Large intestine (tissue), 3 donors: ENCODE measurements at regions not wholly inside any gene's neighbourhood (a gene's known extent, or its start where the extent isn't known, plus 50 kb on each side); places are given as distances from the start of the nearest gene placed in this dataset.

Experiments
- DNase-seq, 2 donors: peaks; one replicate each; pipeline versions ENCODE4 v3.0.0 to v3.0.0-alpha.2; 2013
- H3K27ac ChIP-seq: one replicate; pipeline ENCODE4 v1.5.1; 2013; ENCODE audit warnings: low read length
- H3K27me3 ChIP-seq: 2 replicates; pipeline ENCODE4 v1.6.1; 2013; ENCODE audit warnings: low read length; ENCODE audit not compliant: control insufficient read depth, insufficient read depth
- H3K36me3 ChIP-seq: 2 replicates; pipeline ENCODE4 v1.6.1; 2013; ENCODE audit warnings: low read length; ENCODE audit not compliant: control insufficient read depth, insufficient read depth
- H3K4me1 ChIP-seq: one replicate; pipeline ENCODE4 v1.6.1; 2013; ENCODE audit warnings: low read length; ENCODE audit not compliant: control insufficient read depth, insufficient read depth
- H3K4me3 ChIP-seq: one replicate; pipeline ENCODE4 v1.5.1; 2013; ENCODE audit warnings: low read length
- H3K9me3 ChIP-seq: one replicate; pipeline ENCODE4 v1.6.1; 2013; ENCODE audit warnings: mild to moderate bottlenecking, low read depth, low read length, moderate library complexity; ENCODE audit not compliant: control insufficient read depth
- WGBS: methylation state at CpG from one replicate; pipeline ENCODE4 v1.1.5; 2013; ENCODE audit warnings: low lambda C conversion rate; ENCODE audit not compliant: insufficient coverage; 5-methylcytosine and 5-hydroxymethylcytosine counted together

DNA sequence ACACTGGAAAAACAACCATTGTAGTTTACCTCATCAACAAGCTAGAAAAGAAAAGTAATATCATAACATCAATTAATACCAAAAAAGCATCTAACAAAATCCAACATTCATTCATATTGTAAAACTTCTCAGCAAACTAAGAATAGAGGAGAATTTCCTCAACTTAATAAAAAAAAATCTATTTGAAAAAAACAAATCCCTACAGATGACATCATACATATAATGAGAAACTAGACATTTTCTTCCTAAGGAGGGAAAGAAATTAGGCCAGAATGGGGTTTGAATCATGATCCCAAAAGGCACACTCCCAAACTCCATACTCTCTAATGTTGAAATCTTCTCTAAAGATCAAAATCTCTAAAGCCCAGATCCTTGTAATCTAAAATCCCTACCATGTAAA, 460.0 kb downstream of the IRS1 start:
- H3K4me1 ChIP-seq, result no peaks in the 10 kb centered on the region
- H3K9me3 ChIP-seq, result no peaks in the 10 kb centered on the region
- no peak for DNase-seq
- H3K27me3 ChIP-seq, result no peaks in the 10 kb centered on the region
- H3K4me3 ChIP-seq, result no peak overlapping the region
- no peak overlapping the region for H3K27ac ChIP-seq
- H3K36me3 ChIP-seq, result no peaks in the 10 kb centered on the region

DNA sequence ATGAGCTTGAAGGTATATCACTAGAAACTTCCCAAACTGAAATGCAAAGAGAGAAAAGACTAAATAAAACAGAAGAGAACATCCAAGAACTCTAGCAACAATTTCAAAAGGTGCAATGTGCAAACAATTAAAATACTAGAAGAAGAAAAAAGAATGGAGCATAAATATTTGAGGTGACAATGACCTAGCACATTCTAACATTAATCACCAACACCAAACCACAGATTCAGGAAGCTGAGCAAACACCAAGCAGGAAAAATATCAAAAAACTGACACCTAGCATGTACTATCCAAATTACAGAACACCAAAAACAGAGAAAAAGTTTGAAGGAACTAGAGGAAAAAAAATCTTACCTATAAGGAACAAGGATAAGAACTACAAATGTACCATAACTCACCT, 460.8 kb downstream of the IRS1 start:
- Histone ChIP-seq H3K4me1 (no peaks in the 10 kb centered on the region), H3K4me3 (no peak overlapping the region), H3K27me3 (no peaks in the 10 kb centered on the region), H3K36me3 (no peaks in the 10 kb centered on the region), H3K9me3 (no peaks in the 10 kb centered on the region), H3K27ac (no peak overlapping the region)
- no peak for DNase-seq

DNA sequence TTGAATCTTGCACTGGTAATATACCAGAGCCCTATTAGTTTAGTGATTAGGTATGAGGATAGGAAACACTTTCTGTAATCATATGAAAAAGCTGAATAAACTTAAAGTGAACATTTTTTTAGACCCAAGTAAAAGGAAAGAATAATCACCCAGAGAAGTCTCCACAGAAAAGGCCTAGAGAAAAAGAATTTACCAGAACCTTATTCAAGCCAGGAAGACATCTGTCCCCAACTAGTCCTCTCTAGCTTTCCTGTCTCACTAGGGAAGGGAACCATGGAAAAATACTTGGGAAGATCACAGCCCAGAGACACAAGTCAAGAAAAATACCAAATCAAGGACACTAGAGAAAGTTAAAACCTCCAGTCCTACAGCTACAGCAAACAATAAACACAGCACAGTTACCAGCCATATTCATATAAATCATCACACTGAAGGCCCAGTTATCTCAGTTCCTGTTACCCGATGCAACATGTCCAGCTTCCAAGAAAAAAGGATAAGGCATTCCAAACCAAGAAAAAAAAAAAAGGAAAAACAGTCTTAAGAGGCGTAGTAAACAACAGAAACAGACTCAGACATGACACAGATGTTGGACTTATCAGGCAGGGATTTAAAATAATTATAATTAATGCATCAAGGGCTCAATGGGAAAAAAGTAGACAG, 461.5 kb downstream of the IRS1 start:
- WGBS, result 100% methylated on average over 1 of the region's 2 CpGs
- Histone ChIP-seq H3K36me3 (no peaks in the 10 kb centered on the region), H3K4me3 (no peak overlapping the region), H3K4me1 (no peaks in the 10 kb centered on the region), H3K9me3 (no peaks in the 10 kb centered on the region), H3K27me3 (no peaks in the 10 kb centered on the region), H3K27ac (no peak overlapping the region)
- DNase-seq, result no peak

DNA sequence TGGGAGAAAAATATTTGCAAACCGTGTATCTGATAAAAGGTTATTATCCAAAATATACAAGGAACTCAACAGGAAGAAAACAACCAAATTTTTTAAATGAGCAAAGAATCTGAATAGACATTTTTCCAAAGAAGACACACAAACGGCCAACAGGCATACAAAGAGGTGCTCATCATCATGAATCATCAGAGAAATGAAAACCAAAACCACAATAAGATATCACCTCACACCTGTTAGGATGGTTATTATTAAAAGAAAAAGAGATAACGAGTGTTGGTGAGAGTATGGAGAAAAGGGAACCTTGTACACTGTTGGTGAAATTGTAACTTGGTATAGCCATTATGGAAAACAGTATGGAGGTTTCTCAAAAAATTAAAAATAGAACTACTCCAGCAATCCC, 463.3 kb downstream of the IRS1 start:
- Histone ChIP-seq H3K9me3 (no peaks in the 10 kb centered on the region), H3K4me1 (no peaks in the 10 kb centered on the region), H3K36me3 (no peaks in the 10 kb centered on the region), H3K27ac (no peak overlapping the region), H3K4me3 (no peak overlapping the region), H3K27me3 (no peaks in the 10 kb centered on the region)
- DNase-seq, result no peak
- 92% methylated on average over 2 of the region's 3 CpGs for WGBS

DNA sequence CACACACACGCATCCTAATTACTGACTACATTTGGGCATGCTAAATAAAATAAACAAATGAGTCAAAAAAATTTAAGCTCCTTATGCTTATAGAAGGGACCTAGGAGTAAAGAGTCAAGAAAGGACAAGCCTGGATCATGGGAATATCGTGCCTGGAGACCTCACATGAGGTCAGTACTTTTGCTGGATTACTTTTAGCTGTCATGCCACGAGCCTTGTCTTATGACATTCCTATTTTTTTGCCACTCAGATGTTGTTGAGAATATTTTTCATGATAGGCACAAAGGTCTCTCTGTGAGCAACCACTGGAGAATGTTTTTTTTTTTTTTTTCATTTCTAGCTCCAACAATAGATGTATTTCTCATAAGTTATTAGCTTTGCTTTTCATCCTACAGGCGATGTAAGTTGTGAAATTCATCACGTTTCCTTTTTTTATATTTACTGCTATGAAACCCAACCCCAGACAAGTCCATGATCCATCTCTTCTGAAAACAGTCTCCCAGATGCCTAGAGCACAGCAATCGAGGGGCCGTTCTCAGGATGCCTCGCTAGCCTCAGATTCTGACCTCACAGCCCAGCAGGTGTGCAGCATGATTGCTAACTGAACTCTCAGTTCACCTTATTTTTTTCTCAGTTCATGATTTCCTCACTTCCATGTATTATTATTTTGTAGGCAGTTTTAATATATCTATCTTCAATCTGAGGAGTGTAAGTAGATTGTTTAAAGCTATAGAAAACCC, 464.5 kb downstream of the IRS1 start:
- Histone ChIP-seq H3K4me3 (no peak overlapping the region), H3K27me3 (no peaks in the 10 kb centered on the region), H3K27ac (no peak overlapping the region), H3K36me3 (no peaks in the 10 kb centered on the region), H3K9me3 (no peaks in the 10 kb centered on the region), H3K4me1 (no peaks in the 10 kb centered on the region)
- WGBS, result 71% methylated on average over 5 of the region's 8 CpGs
- DNase-seq, result peak in 1 of 2 donors; percentile 20

DNA sequence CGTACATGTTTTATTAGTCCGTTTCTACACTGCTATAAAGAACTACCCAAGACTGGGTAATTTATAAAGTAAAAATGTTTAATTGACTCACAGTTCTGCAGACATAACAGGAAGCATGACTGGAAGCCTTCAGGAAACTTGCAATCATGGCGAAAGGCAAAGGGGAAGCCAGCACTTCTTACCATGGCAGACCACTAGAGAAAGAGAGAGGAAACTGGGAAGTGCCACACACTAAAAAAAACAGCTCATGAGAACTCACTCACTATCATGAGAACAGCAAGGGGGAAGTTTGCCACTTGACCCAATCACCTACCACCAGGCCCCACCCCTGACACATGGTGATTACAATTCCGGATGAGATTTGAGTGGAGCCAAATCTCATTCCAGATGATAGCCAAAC, 466.2 kb downstream of the IRS1 start:
- Histone ChIP-seq H3K9me3 (no peaks in the 10 kb centered on the region), H3K4me1 (no peaks in the 10 kb centered on the region), H3K36me3 (no peaks in the 10 kb centered on the region), H3K27me3 (no peaks in the 10 kb centered on the region), H3K4me3 (no peak overlapping the region), H3K27ac (no peak overlapping the region)
- DNase-seq, result no peak
- 100% methylated on average over 2 of the region's 4 CpGs for WGBS

DNA sequence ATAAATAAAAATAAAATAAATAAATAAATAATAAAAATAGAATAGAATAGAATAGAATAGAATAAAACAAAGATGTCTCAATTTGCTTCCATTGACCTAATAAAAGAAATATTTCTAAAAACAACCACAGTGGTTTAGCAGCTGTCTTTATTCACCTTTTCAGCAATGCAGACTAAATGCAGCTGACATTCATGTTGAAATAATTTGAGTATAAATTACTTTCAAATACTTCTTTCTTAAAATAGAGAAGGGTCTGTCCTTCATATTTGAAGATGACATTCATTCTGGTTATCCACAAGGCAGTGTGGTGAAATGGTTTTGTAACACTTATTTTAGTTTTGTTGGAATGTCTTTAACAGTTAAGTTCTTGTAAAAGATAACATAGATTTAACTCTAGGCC, 469.4 kb downstream of the IRS1 start:
- no peak overlapping the region for H3K27ac ChIP-seq
- no peaks in the 10 kb centered on the region for H3K9me3 ChIP-seq
- DNase-seq, result no peak
- no peak overlapping the region for H3K4me3 ChIP-seq
- H3K36me3 ChIP-seq, result no peaks in the 10 kb centered on the region
- H3K27me3 ChIP-seq, result no peaks in the 10 kb centered on the region
- H3K4me1 ChIP-seq, result no peaks in the 10 kb centered on the region

DNA sequence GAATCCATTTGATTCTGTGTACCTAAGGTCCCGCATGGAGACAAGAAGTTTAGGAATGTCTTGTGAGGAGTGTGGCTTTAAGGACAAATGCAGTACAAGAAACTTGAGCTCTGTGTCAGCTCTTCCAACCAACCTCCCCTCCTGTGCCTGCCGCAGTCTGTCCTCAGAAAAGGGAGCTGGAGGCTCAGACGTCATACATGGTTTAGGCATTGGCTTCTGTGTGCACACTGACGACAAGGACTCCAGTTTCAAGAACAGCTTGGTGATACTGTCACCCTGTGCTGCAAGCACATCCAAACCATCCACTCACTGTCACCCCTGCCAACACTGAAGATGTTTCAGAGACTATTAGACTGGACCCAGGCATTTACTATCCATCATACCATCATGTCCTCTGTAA, 470.4 kb downstream of the IRS1 start:
- Histone ChIP-seq H3K9me3 (no peaks in the 10 kb centered on the region), H3K4me3 (no peak overlapping the region), H3K27ac (no peak overlapping the region), H3K4me1 (no peaks in the 10 kb centered on the region), H3K27me3 (no peaks in the 10 kb centered on the region), H3K36me3 (no peaks in the 10 kb centered on the region)
- WGBS, result no CpG with 5 or more reads among the region's 4 CpGs
- DNase-seq, result no peak

DNA sequence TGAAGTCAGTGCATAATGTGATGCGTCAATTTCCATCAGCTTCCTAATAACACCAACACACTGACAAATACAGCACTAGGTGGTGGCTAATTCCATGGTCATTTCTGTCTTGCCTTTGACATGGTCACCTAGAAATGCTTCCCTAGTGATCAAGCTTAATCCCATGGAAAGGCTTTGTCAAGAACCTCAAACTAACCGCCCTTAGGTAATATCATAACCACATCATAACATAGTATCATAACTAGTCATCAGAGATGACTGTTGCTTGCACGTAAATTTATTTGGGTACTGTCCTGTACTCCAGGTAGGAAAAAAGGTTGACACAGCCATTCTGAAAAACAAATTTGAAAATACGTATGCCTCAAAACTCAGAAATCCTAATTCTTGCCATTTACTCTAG, 471.8 kb downstream of the IRS1 start:
- no peak overlapping the region for H3K27ac ChIP-seq
- no peaks in the 10 kb centered on the region for H3K27me3 ChIP-seq
- no peak for DNase-seq
- H3K36me3 ChIP-seq, result no peaks in the 10 kb centered on the region
- H3K4me1 ChIP-seq, result no peaks in the 10 kb centered on the region
- no peak overlapping the region for H3K4me3 ChIP-seq
- WGBS, result no CpG with 5 or more reads among the region's 4 CpGs
- H3K9me3 ChIP-seq, result no peaks in the 10 kb centered on the region

DNA sequence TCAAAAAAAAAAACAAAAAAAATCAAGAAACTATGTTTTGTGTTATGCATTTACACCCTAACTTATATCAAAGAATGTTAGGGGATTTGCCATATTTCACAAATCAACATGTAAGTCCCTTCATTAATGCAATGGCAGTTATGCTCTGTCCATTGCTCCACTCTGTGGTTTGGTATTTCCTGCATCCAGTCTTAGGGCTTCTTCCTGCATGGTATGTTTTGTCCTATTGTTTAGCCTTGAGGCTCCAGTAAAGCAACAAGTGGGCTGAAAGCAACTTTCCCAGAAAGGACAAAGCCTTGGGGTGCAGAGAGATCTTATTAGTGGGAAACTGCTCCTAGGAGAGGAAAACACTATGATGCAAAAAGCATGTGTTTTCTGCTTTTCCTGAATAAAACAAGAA, 474.1 kb downstream of the IRS1 start:
- Histone ChIP-seq H3K27ac (no peak overlapping the region), H3K9me3 (no peaks in the 10 kb centered on the region), H3K4me3 (no peak overlapping the region), H3K4me1 (no peaks in the 10 kb centered on the region), H3K36me3 (no peaks in the 10 kb centered on the region), H3K27me3 (no peaks in the 10 kb centered on the region)
- DNase-seq, result no peak
